Keratinocyte (primary cell): ENCODE measurements at regions not wholly inside any gene's neighbourhood (a gene's known extent, or its start where the extent isn't known, plus 50 kb on each side); places are given as distances from the start of the nearest gene placed in this dataset.

ENCODE experiments used
- DNase-seq: peaks from one replicate; pipeline ENCODE4 v3.0.0-alpha.2; 2011; ENCODE audit warnings: low read depth, missing footprints, low spot score
- FAIRE-seq: peaks from 2 replicates; lab custom pipeline; 2011; peaks lifted over from hg19 to GRCh38; lab: Jason Lieb, UNC
- H2AFZ ChIP-seq: 2 replicates; pipeline ENCODE4 v1.6.0; 2012; ENCODE audit warnings: low read length, control low read depth, inconsistent platforms; ENCODE audit not compliant: control insufficient read depth
- H3K27ac ChIP-seq: 2 replicates; pipeline ENCODE4 v1.5.1; 2011; ENCODE audit warnings: low read length; ENCODE audit not compliant: control insufficient read depth, insufficient read depth
- H3K27me3 ChIP-seq: 3 replicates; pipeline ENCODE4 v1.6.0; 2011; ENCODE audit warnings: low read length; ENCODE audit not compliant: control insufficient read depth, insufficient read depth; ENCODE audit errors: extremely low read depth
- H3K36me3 ChIP-seq, 2 experiments: 2 replicates in 1 of 2; 3 replicates in 1 of 2; pipeline ENCODE4 v1.5.1; 2011; ENCODE audit warnings: low read length in 2 of 2, mild to moderate bottlenecking in 1 of 2; ENCODE audit not compliant: control insufficient read depth in 2 of 2, insufficient read depth in 2 of 2; ENCODE audit errors: extremely low read depth in 1 of 2
- H3K4me1 ChIP-seq: 3 replicates; pipeline ENCODE4 v1.5.1; 2011; ENCODE audit warnings: low read length; ENCODE audit not compliant: control insufficient read depth, insufficient read depth; ENCODE audit errors: extremely low read depth
- H3K4me2 ChIP-seq: 3 replicates; pipeline ENCODE4 v1.6.0; 2011; ENCODE audit warnings: low read depth, low read length; ENCODE audit not compliant: control insufficient read depth, insufficient read depth; ENCODE audit errors: extremely low read depth
- H3K4me3 ChIP-seq, 3 experiments: fragments of 200-600 bp in 1 of 3; sonication (generic) in 1 of 3; 2 replicates in 2 of 3; 3 replicates in 1 of 3; pipeline ENCODE4 v1.5.1; 2011 to 2016; ENCODE audit warnings: low read length in 3 of 3, mild to moderate bottlenecking in 3 of 3, control low read depth in 2 of 3, inconsistent platforms in 1 of 3, low read depth in 1 of 3, mixed read lengths in 1 of 3, mixed run types in 1 of 3, moderate library complexity in 1 of 3; ENCODE audit not compliant: control insufficient read depth in 2 of 3, insufficient read depth in 2 of 3; ENCODE audit errors: extremely low read depth in 1 of 3
- H3K79me2 ChIP-seq: 2 replicates; pipeline ENCODE4 v1.6.0; 2012; ENCODE audit warnings: low read length; ENCODE audit not compliant: control insufficient read depth, insufficient read depth
- H3K9ac ChIP-seq: 3 replicates; pipeline ENCODE4 v1.6.0; 2011; ENCODE audit warnings: low read length; ENCODE audit not compliant: control insufficient read depth, insufficient read depth; ENCODE audit errors: extremely low read depth
- H3K9me1 ChIP-seq: 3 replicates; pipeline ENCODE4 v1.6.0; 2011; ENCODE audit warnings: low read length; ENCODE audit not compliant: control insufficient read depth, insufficient read depth; ENCODE audit errors: extremely low read depth
- H3K9me3 ChIP-seq: 2 replicates; pipeline ENCODE4 v1.5.1; 2012; ENCODE audit warnings: low read depth, low read length; ENCODE audit not compliant: control insufficient read depth
- H4K20me1 ChIP-seq: 3 replicates; pipeline ENCODE4 v1.6.0; 2011; ENCODE audit warnings: low read length; ENCODE audit not compliant: control insufficient read depth, insufficient read depth; ENCODE audit errors: extremely low read depth
- CTCF ChIP-seq, 3 experiments: IDR thresholded peaks in 1 of 3; conservative IDR thresholded peaks in 1 of 3; optimal IDR thresholded peaks in 1 of 3; 2 replicates in 2 of 3; 3 replicates in 1 of 3; pipeline versions ENCODE3 to v1.5.1; 2011; ENCODE audit warnings: low read length in 3 of 3, mild to moderate bottlenecking in 3 of 3, moderate library complexity in 2 of 3, control low read depth in 1 of 3, inconsistent platforms in 1 of 3; ENCODE audit not compliant: insufficient read depth in 2 of 3; ENCODE audit errors: extremely low read depth in 1 of 3
- EZH2 ChIP-seq: IDR thresholded peaks from one replicate; pipeline ENCODE4 v1.6.1; 2012; ENCODE audit warnings: inconsistent platforms, mild to moderate bottlenecking, low read length, moderate library complexity
- dilution Hi-C: fragments of 300-500 bp; cut with MboI; formaldehyde crosslinking; loops from one replicate; pipeline ENCODE4 v1.7.0; 2020; ENCODE audit warnings: low sequenced_read_pairs; ENCODE audit not compliant: extremely low pct_ligation_motif_present

DNA sequence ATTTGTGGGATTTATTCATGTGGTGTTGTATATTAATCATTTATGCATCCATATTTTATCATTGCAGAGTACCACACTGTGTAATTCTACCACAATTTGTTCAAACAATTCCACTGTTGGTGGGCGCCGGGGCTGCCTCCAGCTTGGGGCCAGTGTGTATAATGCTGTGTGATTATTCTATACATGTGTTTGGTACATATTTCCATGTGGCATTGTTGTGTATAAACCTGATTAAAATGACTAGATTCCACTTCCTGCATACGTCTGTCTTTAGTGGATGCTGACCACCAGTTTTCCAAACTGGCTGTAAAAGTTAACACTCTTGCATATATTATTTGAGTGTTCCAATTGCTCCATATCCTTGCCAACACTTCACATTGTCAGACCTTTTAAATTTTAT is 1213.8 kb downstream of the TBC1D22A start:
- Histone ChIP-seq H3K9ac (no peak overlapping the region), H3K4me1 (no peaks in the 10 kb centered on the region), H3K27ac (no peak overlapping the region), H3K9me3 (no peaks in the 10 kb centered on the region), H3K36me3 (no peaks in the 10 kb centered on the region), H3K4me3 (no peak overlapping the region), H2AFZ (no peak overlapping the region), H3K27me3 (no peaks in the 10 kb centered on the region), H4K20me1 (no peaks in the 10 kb centered on the region), H3K9me1 (no peaks in the 10 kb centered on the region), H3K4me2 (no peak overlapping the region), H3K79me2 (no peaks in the 10 kb centered on the region)
- TF ChIP-seq CTCF (optimal IDR thresholded peaks at IDR 0.05 in 1 of 3, IDR thresholded peaks at IDR 0.05 in 1 of 3, conservative IDR thresholded peaks at IDR 0.05 in 1 of 3; ENCODE audit: extremely low read depth in 1 of 3, insufficient read depth in 2 of 3, low read length in 3 of 3) (no peak), EZH2 (no peak)
- DNase-seq (no peak), FAIRE-seq (no peak)
- dilution Hi-C loops = no loop called here

DNA sequence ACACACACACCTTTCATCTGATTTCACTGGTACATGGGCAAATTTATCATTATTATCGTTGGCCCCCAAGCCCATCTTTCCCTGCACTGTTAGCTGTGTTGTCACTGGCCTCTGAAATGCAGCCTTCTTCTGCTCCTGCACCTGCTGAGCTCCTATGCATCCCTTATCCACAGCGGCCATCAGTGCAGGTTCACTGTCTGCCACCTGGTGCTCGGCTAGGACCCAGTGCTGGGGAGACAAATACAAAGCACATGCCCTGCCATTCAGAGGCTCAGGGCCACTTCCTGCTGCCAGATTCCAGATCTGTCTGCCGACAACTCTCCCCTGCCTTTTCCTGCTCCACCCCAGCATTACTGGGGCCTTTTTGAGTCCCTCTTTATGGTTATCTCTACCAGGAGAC is 1205.4 kb downstream of the TBC1D22A start:
- Histone ChIP-seq H3K4me1 (no peaks in the 10 kb centered on the region), H4K20me1 (no peaks in the 10 kb centered on the region), H3K27ac (no peak overlapping the region), H3K4me2 (no peak overlapping the region), H2AFZ (no peak overlapping the region), H3K9me3 (peaks cover 8% of the 10 kb centered on the region), H3K4me3 (no peak overlapping the region), H3K9me1 (no peaks in the 10 kb centered on the region), H3K9ac (no peak overlapping the region), H3K27me3 (no peaks in the 10 kb centered on the region), H3K79me2 (no peaks in the 10 kb centered on the region), H3K36me3 (no peaks in the 10 kb centered on the region)
- dilution Hi-C loops = no loop called here
- TF ChIP-seq CTCF (optimal IDR thresholded peaks at IDR 0.05 in 1 of 3, IDR thresholded peaks at IDR 0.05 in 1 of 3, conservative IDR thresholded peaks at IDR 0.05 in 1 of 3; ENCODE audit: extremely low read depth in 1 of 3, insufficient read depth in 2 of 3, low read length in 3 of 3) = no peak
- DNase-seq (no peak), FAIRE-seq (no peak)
